Esophagus muscularis mucosa (tissue), 3 donors: ENCODE measurements at regions not wholly inside any gene's neighbourhood (a gene's known extent, or its start where the extent isn't known, plus 50 kb on each side); places are given as distances from the start of the nearest gene placed in this dataset.
"Not testable (repeated sequence)": the region's sequence is repeated elsewhere in the genome, so short reads cannot be mapped to it uniquely, and the experiment has no call there.

Experiments used
- CTCF ChIP-seq, 3 experiments: fragments of 200-600 bp in 2 of 3; fragments of 450-650 bp in 1 of 3; sonication (generic) in 2 of 3; IDR thresholded peaks; one replicate each; pipeline ENCODE4 v1.5.1; 2017 to 2019; ENCODE audit warnings: antibody characterized with exemption in 3 of 3, mild to moderate bottlenecking in 2 of 3, moderate library complexity in 1 of 3
- POLR2A ChIP-seq: fragments of 450-650 bp; IDR thresholded peaks from one replicate; pipeline ENCODE4 v1.6.1; 2017; ENCODE audit warnings: antibody characterized with exemption, moderate library complexity, mild to moderate bottlenecking, low read depth

GRCh38 chr11:16574889-16575288 is 163.6 kb upstream of the C11orf58 start:
- not testable (repeated sequence) for TF ChIP-seq POLR2A; CTCF (IDR thresholded peaks at IDR 0.05)
